SK-N-SH treated with all-trans-retinoic acid at 6 μM for 48 hours (cell line): ENCODE measurements at regions not wholly inside any gene's neighbourhood (a gene's known extent, or its start where the extent isn't known, plus 50 kb on each side); places are given as distances from the start of the nearest gene placed in this dataset.

Source experiments
- ATAC-seq: fragments of 200-7000 bp; cut with Tn5 transposase; 3 replicates; pipeline ENCODE4 v1.9.1; 2020; ENCODE audit warnings: mild to moderate bottlenecking, moderate library complexity
- ARNTL ChIP-seq: fragments of 450-650 bp; formaldehyde crosslinking; IDR thresholded peaks from 2 replicates; pipeline ENCODE4 v1.5.0; 2020; ENCODE audit warnings: low read depth, mild to moderate bottlenecking, moderate library complexity, borderline replicate concordance
- BACH2 ChIP-seq: fragments of 250-450 bp; sonication (Bioruptor Pico); IDR thresholded peaks from 2 replicates; pipeline ENCODE4 v1.9.0; 2021; ENCODE audit warnings: mild to moderate bottlenecking, borderline replicate concordance
- CREB5 ChIP-seq: fragments of 250-450 bp; sonication (Bioruptor Pico); IDR thresholded peaks from 2 replicates; pipeline ENCODE4 v1.5.1; 2020; ENCODE audit warnings: low read depth, mild to moderate bottlenecking, moderate library complexity
- CSDC2 ChIP-seq: fragments of 250-450 bp; sonication (Bioruptor Pico); IDR thresholded peaks from 2 replicates; pipeline ENCODE4 v1.5.0; 2020; ENCODE audit warnings: mild to moderate bottlenecking, moderate library complexity
- CSRNP3 ChIP-seq: fragments of 250-450 bp; sonication (Bioruptor Pico); IDR thresholded peaks from 2 replicates; pipeline ENCODE4 v1.5.1; 2021; ENCODE audit warnings: mild to moderate bottlenecking, moderate library complexity
- ESRRG ChIP-seq: fragments of 250-450 bp; sonication (Bioruptor Pico); IDR thresholded peaks from 2 replicates; pipeline ENCODE4 v1.6.1; 2021; ENCODE audit warnings: mild to moderate bottlenecking
- GLIS3 ChIP-seq: fragments of 250-450 bp; sonication (Bioruptor Pico); IDR thresholded peaks from 2 replicates; pipeline ENCODE4 v1.5.0; 2020; ENCODE audit warnings: mild to moderate bottlenecking, moderate library complexity
- ISL1 ChIP-seq: fragments of 250-450 bp; sonication (Bioruptor Pico); IDR thresholded peaks from 2 replicates; pipeline ENCODE4 v2.1.2; 2022; ENCODE audit warnings: mild to moderate bottlenecking, moderate library complexity
- OSR1 ChIP-seq: fragments of 250-450 bp; sonication (Bioruptor Pico); IDR thresholded peaks from 2 replicates; pipeline ENCODE4 v1.8.0; 2022; ENCODE audit warnings: moderate library complexity, mild to moderate bottlenecking, inconsistent platforms
- PATZ1 ChIP-seq: fragments of 250-450 bp; sonication (Bioruptor Pico); IDR thresholded peaks from 2 replicates; pipeline ENCODE4 v1.8.0; 2020; ENCODE audit warnings: mild to moderate bottlenecking, moderate library complexity, borderline replicate concordance
- POU6F1 ChIP-seq: fragments of 250-450 bp; sonication (Bioruptor Pico); IDR thresholded peaks from 2 replicates; pipeline ENCODE4 v1.8.0; 2021; ENCODE audit warnings: low read depth, mild to moderate bottlenecking, moderate library complexity, borderline replicate concordance
- PPARA ChIP-seq: fragments of 250-450 bp; sonication (Bioruptor Pico); IDR thresholded peaks from 2 replicates; pipeline ENCODE4 v1.5.0; 2020; ENCODE audit warnings: mild to moderate bottlenecking, borderline replicate concordance
- RARB ChIP-seq: fragments of 250-450 bp; sonication (Bioruptor Pico); IDR thresholded peaks from 2 replicates; pipeline ENCODE4 v1.8.0; 2021; ENCODE audit warnings: mild to moderate bottlenecking, moderate library complexity
- SNAI2 ChIP-seq: fragments of 250-450 bp; sonication (Bioruptor Pico); IDR thresholded peaks from 2 replicates; pipeline ENCODE4 v1.5.0; 2020; ENCODE audit warnings: mild to moderate bottlenecking, moderate library complexity
- TCF4 ChIP-seq: fragments of 250-450 bp; sonication (Bioruptor Pico); IDR thresholded peaks from 2 replicates; pipeline ENCODE4 v1.8.0; 2021; ENCODE audit warnings: mild to moderate bottlenecking, moderate library complexity, borderline replicate concordance
- TOX ChIP-seq: fragments of 250-450 bp; sonication (Bioruptor Pico); IDR thresholded peaks from 2 replicates; pipeline ENCODE4 v1.8.0; 2021; ENCODE audit warnings: mild to moderate bottlenecking, moderate library complexity, borderline replicate concordance
- TSHZ2 ChIP-seq: fragments of 250-450 bp; sonication (Bioruptor Pico); IDR thresholded peaks from 2 replicates; pipeline ENCODE4 v1.5.0; 2020; ENCODE audit warnings: mild to moderate bottlenecking, moderate library complexity
- ZC3H10 ChIP-seq: fragments of 250-450 bp; sonication (Bioruptor Pico); IDR thresholded peaks from 2 replicates; pipeline ENCODE4 v1.5.1; 2021; ENCODE audit warnings: mild to moderate bottlenecking, moderate library complexity
- ZFP3 ChIP-seq: fragments of 250-450 bp; sonication (Bioruptor Pico); IDR thresholded peaks from 2 replicates; pipeline ENCODE4 v1.5.0; 2020; ENCODE audit warnings: mild to moderate bottlenecking, moderate library complexity
- ZNF565 ChIP-seq: fragments of 450-650 bp; formaldehyde crosslinking; conservative IDR thresholded peaks from 2 replicates; pipeline ENCODE4 v1.5.0; 2020; ENCODE audit warnings: low read depth, mild to moderate bottlenecking, moderate library complexity
- ZNF8 ChIP-seq: fragments of 450-650 bp; formaldehyde crosslinking; IDR thresholded peaks from 2 replicates; pipeline ENCODE4 v1.5.0; 2020; ENCODE audit warnings: mild to moderate bottlenecking, moderate library complexity

GRCh38 chr5:57325678-57326397 is 152.0 kb downstream of the GPBP1 start (continued):
- TF ChIP-seq RARB, result no peak
- no peak for TF ChIP-seq SNAI2 (CRISPR knock-in tag)
- TF ChIP-seq POU6F1, result no peak
- no peak for TF ChIP-seq CSRNP3 (CRISPR knock-in tag)
- no peak for TF ChIP-seq ISL1 (CRISPR knock-in tag)
- no peak for TF ChIP-seq TSHZ2 (CRISPR knock-in tag)
- TF ChIP-seq, all 23 proteins: peak for 0

- ATAC-seq, result peak; percentile 20; the same call in 1 of the 3 replicates
- TF ChIP-seq PPARA (CRISPR knock-in tag), result no peak
- no peak for TF ChIP-seq SNAI2 (CRISPR knock-in tag)
- no peak for TF ChIP-seq OSR1 (CRISPR knock-in tag)
- no peak for TF ChIP-seq ZC3H10 (CRISPR knock-in tag)
- TF ChIP-seq CSRNP3 (CRISPR knock-in tag), result no peak
- TF ChIP-seq TSHZ2 (CRISPR knock-in tag), result no peak
- no peak for TF ChIP-seq ZFP3 (CRISPR knock-in tag)
- no peak for TF ChIP-seq RARB
- no peak for TF ChIP-seq PATZ1 (CRISPR knock-in tag)
- TF ChIP-seq ISL1 (CRISPR knock-in tag), result no peak
- no peak for TF ChIP-seq BACH2 (CRISPR knock-in tag)
- no peak for TF ChIP-seq ESRRG
- no peak for TF ChIP-seq TCF4 (CRISPR knock-in tag)
- no peak for TF ChIP-seq CSDC2 (CRISPR knock-in tag)
- TF ChIP-seq GLIS3 (CRISPR knock-in tag), result no peak
- TF ChIP-seq ZNF565 (CRISPR knock-in tag), result no peak
- TF ChIP-seq ARNTL (CRISPR knock-in tag), result no peak
- TF ChIP-seq TOX (CRISPR knock-in tag), result no peak
- TF ChIP-seq CREB5 (CRISPR knock-in tag), result no peak
- no peak for TF ChIP-seq ZNF8 (CRISPR knock-in tag)
These were observed 151.0 kb downstream of the GPBP1 start for GRCh38 chr5:57324861-57325260.
